Epithelial cell of proximal tubule (primary cell): ENCODE measurements at regions not wholly inside any gene's neighbourhood (a gene's known extent, or its start where the extent isn't known, plus 50 kb on each side); places are given as distances from the start of the nearest gene placed in this dataset.

Experiments
- DNase-seq: peaks from one replicate; pipeline ENCODE4 v3.0.0-alpha.2; 2011; ENCODE audit warnings: low read depth
- H3K4me3 ChIP-seq: 2 replicates; pipeline ENCODE4 v1.5.1; 2011; ENCODE audit warnings: low read depth, mild to moderate bottlenecking, low read length
- CTCF ChIP-seq: conservative IDR thresholded peaks from 2 replicates; pipeline ENCODE4 v1.5.1; 2012; ENCODE audit warnings: low read depth, mild to moderate bottlenecking, low read length

- DNase-seq = no peak
- H3K4me3 ChIP-seq = no peak overlapping the region
- no peak for TF ChIP-seq CTCF
Observed at GRCh38 chr4:148770848-148771247, 328.6 kb upstream of the NR3C2 start.

- no peak overlapping the region for H3K4me3 ChIP-seq
- DNase-seq = no peak
- TF ChIP-seq CTCF = peak; percentile 22
Observed at GRCh38 chr4:148770377-148770776, 328.2 kb upstream of the NR3C2 start.

- DNase-seq = no peak
- TF ChIP-seq CTCF = no peak
- no peak overlapping the region for H3K4me3 ChIP-seq
Observed at GRCh38 chr4:148764720-148765119, 322.5 kb upstream of the NR3C2 start.

GRCh38 chr4:148757171-148757570 is 315.0 kb upstream of the NR3C2 start:
- TF ChIP-seq CTCF = no peak
- no peak for DNase-seq
- no peak overlapping the region for H3K4me3 ChIP-seq

- peak; percentile 30 for DNase-seq
- H3K4me3 ChIP-seq = no peak overlapping the region
- TF ChIP-seq CTCF = no peak
Observed at GRCh38 chr4:148749403-148749802, 307.2 kb upstream of the NR3C2 start.

- DNase-seq = no peak
- no peak for TF ChIP-seq CTCF
- H3K4me3 ChIP-seq = no peak overlapping the region
Observed at GRCh38 chr4:148747721-148748268, 305.6 kb upstream of the NR3C2 start.

GRCh38 chr4:148740701-148741100 is 298.5 kb upstream of the NR3C2 start:
- DNase-seq = no peak
- TF ChIP-seq CTCF = no peak
- no peak overlapping the region for H3K4me3 ChIP-seq
